Hematopoietic multipotent progenitor cell treated with erythropoietin and hydrocortisone succinate and interleukin-3 and kit ligand, for 17 days (in vitro differentiated cells): ENCODE measurements at regions not wholly inside any gene's neighbourhood (a gene's known extent, or its start where the extent isn't known, plus 50 kb on each side); places are given as distances from the start of the nearest gene placed in this dataset.

ENCODE experiments used
- DNase-seq: peaks from one replicate; pipeline ENCODE4 v3.0.0-alpha.2; 2015; ENCODE audit warnings: low spot score

- no peak for DNase-seq
Observed at GRCh38 chr9:107750741-107751566, 261.4 kb upstream of the KLF4 start.

GRCh38 chr9:107749787-107750444, 260.3 kb upstream of the KLF4 start:
- DNase-seq, result no peak

- DNase-seq, result no peak
Observed at GRCh38 chr9:107744873-107745272, 255.3 kb upstream of the KLF4 start.

- no peak for DNase-seq
Observed at GRCh38 chr9:107742531-107743309, 253.2 kb upstream of the KLF4 start.

- DNase-seq, result no peak
Observed at GRCh38 chr9:107740088-107740980, 250.8 kb upstream of the KLF4 start.

GRCh38 chr9:107739601-107740082, 250.1 kb upstream of the KLF4 start:
- DNase-seq, result no peak

GRCh38 chr9:107738789-107739188, 249.2 kb upstream of the KLF4 start:
- no peak for DNase-seq

- DNase-seq, result no peak
Observed at GRCh38 chr9:107737987-107738743, 248.6 kb upstream of the KLF4 start.

GRCh38 chr9:107737610-107737986, 248.0 kb upstream of the KLF4 start:
- no peak for DNase-seq

GRCh38 chr9:107735821-107736220, 246.3 kb upstream of the KLF4 start:
- no peak for DNase-seq

GRCh38 chr9:107734256-107735013, 244.9 kb upstream of the KLF4 start:
- no peak for DNase-seq

- no peak for DNase-seq
Observed at GRCh38 chr9:107733523-107733894, 243.9 kb upstream of the KLF4 start.

- no peak for DNase-seq
Observed at GRCh38 chr9:107732781-107733522, 243.4 kb upstream of the KLF4 start.

- DNase-seq, result no peak
Observed at GRCh38 chr9:107731115-107731762, 241.7 kb upstream of the KLF4 start.

- DNase-seq, result no peak
Observed at GRCh38 chr9:107730666-107731065, 241.1 kb upstream of the KLF4 start.

GRCh38 chr9:107727086-107727780, 237.7 kb upstream of the KLF4 start:
- DNase-seq, result no peak

GRCh38 chr9:107723015-107723414, 233.4 kb upstream of the KLF4 start:
- no peak for DNase-seq

GRCh38 chr9:107721705-107722245, 232.2 kb upstream of the KLF4 start:
- DNase-seq, result no peak
